PC-9 (cell line): ENCODE measurements at regions not wholly inside any gene's neighbourhood (a gene's known extent, or its start where the extent isn't known, plus 50 kb on each side); places are given as distances from the start of the nearest gene placed in this dataset.

Experiments used
- BruUV-seq: library from RNA; stranded (reverse); fragments of 400-500 nt; replicated peaks from 2 replicates; lab custom pipeline; 2021; lab: Mats Ljungman, UMichigan
- CTCF ChIA-PET: fragments of 300-600 bp; sonication (Branson Sonifier 250); formaldehyde crosslinking; loops from one replicate; lab custom pipeline; 2022; ENCODE audit warnings: antibody characterized with exemption; lab: Charles Lee
- POLR2A ChIA-PET: fragments of 300-600 bp; sonication (Branson Sonifier 250); formaldehyde crosslinking; loops from one replicate; lab custom pipeline; 2022; ENCODE audit warnings: antibody characterized with exemption; ENCODE audit not compliant: unreplicated experiment; lab: Charles Lee
- DNase-seq, 2 experiments: peaks; one replicate each; pipeline versions ENCODE4 v3.0.0 to v3.0.0-alpha.2; 2015 to 2022; ENCODE audit warnings: mixed read lengths in 1 of 2
- H2AFZ ChIP-seq: fragments of 200-600 bp; sonication (generic); 2 replicates; pipeline ENCODE4 v1.8.1; 2017; ENCODE audit warnings: antibody characterized with exemption
- H3F3A ChIP-seq: fragments of 200-600 bp; sonication (generic); 2 replicates; pipeline ENCODE4 v1.8.1; 2017; ENCODE audit warnings: antibody characterized with exemption, mild to moderate bottlenecking, low read depth; ENCODE audit not compliant: insufficient read depth
- H3K27ac ChIP-seq: fragments of 200-600 bp; sonication (generic); 2 replicates; pipeline ENCODE4 v1.6.1; 2016; ENCODE audit warnings: mixed run types
- H3K27me3 ChIP-seq: fragments of 200-600 bp; sonication (generic); 2 replicates; pipeline ENCODE4 v1.6.1; 2016; ENCODE audit warnings: low read depth, mixed run types; ENCODE audit not compliant: insufficient read depth
- H3K36me3 ChIP-seq: fragments of 200-600 bp; sonication (generic); 2 replicates; pipeline ENCODE4 v1.6.1; 2016; ENCODE audit warnings: low read depth, mixed run types
- H3K4me1 ChIP-seq: fragments of 200-600 bp; sonication (generic); replicated peaks from 2 replicates; pipeline ENCODE4 v1.6.1; 2016; ENCODE audit warnings: mixed run types; ENCODE audit not compliant: insufficient read depth
- H3K4me2 ChIP-seq: fragments of 200-600 bp; sonication (generic); 2 replicates; pipeline ENCODE4 v1.6.1; 2017; ENCODE audit warnings: mixed run types
- H3K4me3 ChIP-seq: fragments of 200-600 bp; sonication (generic); 2 replicates; pipeline ENCODE4 v1.6.1; 2016; ENCODE audit warnings: mixed run types
- H3K79me2 ChIP-seq: fragments of 200-600 bp; sonication (generic); 2 replicates; pipeline ENCODE4 v1.6.1; 2017; ENCODE audit warnings: low read depth, mixed run types
- H3K9me2 ChIP-seq: fragments of 200-600 bp; sonication (generic); 2 replicates; pipeline ENCODE4 v1.8.1; 2017; ENCODE audit warnings: mild to moderate bottlenecking; ENCODE audit not compliant: insufficient read depth
- H3K9me3 ChIP-seq: fragments of 200-600 bp; sonication (generic); 2 replicates; pipeline ENCODE4 v1.8.1; 2016; ENCODE audit warnings: low read depth; ENCODE audit not compliant: insufficient read depth
- H4K20me1 ChIP-seq: fragments of 200-600 bp; sonication (generic); 2 replicates; pipeline ENCODE4 v1.8.1; 2017; ENCODE audit not compliant: insufficient read depth
- CTCF ChIP-seq: fragments of 200-600 bp; sonication (generic); conservative IDR thresholded peaks from 2 replicates; pipeline ENCODE4 v1.6.1; 2017; ENCODE audit warnings: mixed run types, antibody characterized with exemption, mild to moderate bottlenecking, moderate library complexity
- EZH2 ChIP-seq: fragments of 200-600 bp; sonication (generic); IDR thresholded peaks from 2 replicates; pipeline ENCODE4 v1.8.0; 2017; ENCODE audit warnings: antibody characterized with exemption, low read depth
- intact Hi-C: fragments of 100-400 bp; cut with micrococcal nuclease; formaldehyde crosslinking; loops from one replicate; pipeline ENCODE4 v1.10.0; 2022; ENCODE audit not compliant: unreplicated experiment

- intact Hi-C loops = no loop called here
- Histone ChIP-seq H3K27me3 (no peaks in the 10 kb centered on the region), H2AFZ (no peak overlapping the region), H3K79me2 (no peaks in the 10 kb centered on the region), H3K9me2 (no peaks in the 10 kb centered on the region), H3K27ac (no peak overlapping the region), H4K20me1 (no peaks in the 10 kb centered on the region), H3K9me3 (no peaks in the 10 kb centered on the region), H3K36me3 (no peaks in the 10 kb centered on the region), H3K4me3 (no peak overlapping the region), H3F3A (no peaks in the 10 kb centered on the region), H3K4me2 (no peak overlapping the region), H3K4me1 (peaks cover 9% of the 10 kb centered on the region)
- CTCF ChIA-PET = no interaction called here
- POLR2A ChIA-PET = no interaction called here
- DNase-seq = no peak
- BruUV-seq = no TSS peak
- TF ChIP-seq EZH2 = no peak
Observed at GRCh38 chr6:82686719-82687118, 323.1 kb downstream of the TPBG start.

- no peak overlapping the region for H3K4me3 ChIP-seq
- H3K9me2 ChIP-seq = no peaks in the 10 kb centered on the region
- H3K9me3 ChIP-seq = no peaks in the 10 kb centered on the region
- no peak for DNase-seq
- POLR2A ChIA-PET = no interaction called here
- CTCF ChIA-PET = no interaction called here
- no TSS peak for BruUV-seq
- peak overlapping the region; percentile 19; the same call in 1 of the 2 replicates for H3K4me2 ChIP-seq
- no peaks in the 10 kb centered on the region for H4K20me1 ChIP-seq
- no peak overlapping the region for H3K27ac ChIP-seq
- H3F3A ChIP-seq = no peaks in the 10 kb centered on the region
- no peaks in the 10 kb centered on the region for H3K36me3 ChIP-seq
- no peaks in the 10 kb centered on the region for H3K27me3 ChIP-seq
- intact Hi-C loops = no loop called here
- H2AFZ ChIP-seq = no peak overlapping the region
- H3K79me2 ChIP-seq = no peaks in the 10 kb centered on the region
- H3K4me1 ChIP-seq = peaks cover 9% of the 10 kb centered on the region
- no peak for TF ChIP-seq EZH2
- no peak for TF ChIP-seq CTCF
Observed at GRCh38 chr6:82687855-82688254, 324.2 kb downstream of the TPBG start.

- H3F3A ChIP-seq = no peaks in the 10 kb centered on the region
- BruUV-seq = no TSS peak
- CTCF ChIA-PET = no interaction called here
- no peak overlapping the region for H2AFZ ChIP-seq
- no peaks in the 10 kb centered on the region for H3K9me2 ChIP-seq
- no peak for TF ChIP-seq CTCF
- TF ChIP-seq EZH2 = no peak
- H3K4me2 ChIP-seq = no peak overlapping the region
- H3K4me1 ChIP-seq = peaks cover 9% of the 10 kb centered on the region
- no peak overlapping the region for H3K27ac ChIP-seq
- no peaks in the 10 kb centered on the region for H4K20me1 ChIP-seq
- H3K9me3 ChIP-seq = no peaks in the 10 kb centered on the region
- H3K79me2 ChIP-seq = no peaks in the 10 kb centered on the region
- POLR2A ChIA-PET = no interaction called here
- H3K27me3 ChIP-seq = no peaks in the 10 kb centered on the region
- intact Hi-C loops = no loop called here
- H3K4me3 ChIP-seq = no peak overlapping the region
- no peak for DNase-seq
- no peaks in the 10 kb centered on the region for H3K36me3 ChIP-seq
Observed at GRCh38 chr6:82690283-82690682, 326.7 kb downstream of the TPBG start.

GRCh38 chr6:82691997-82692396, 328.4 kb downstream of the TPBG start:
- intact Hi-C loops = no loop called here
- H3K4me1 ChIP-seq = peaks cover 9% of the 10 kb centered on the region
- no TSS peak for BruUV-seq
- no peaks in the 10 kb centered on the region for H3K79me2 ChIP-seq
- no peak overlapping the region for H3K27ac ChIP-seq
- no peak overlapping the region for H2AFZ ChIP-seq
- CTCF ChIA-PET = no interaction called here
- no peaks in the 10 kb centered on the region for H3K36me3 ChIP-seq
- POLR2A ChIA-PET = interaction anchor here (0.6 kb wide), 1 partner anchor 328 kb away, joined by 4 read pairs; no protein-coding TSS in a partner anchor
- no peaks in the 10 kb centered on the region for H3F3A ChIP-seq
- H3K9me3 ChIP-seq = no peaks in the 10 kb centered on the region
- no peak overlapping the region for H3K4me2 ChIP-seq
- no peak overlapping the region for H3K4me3 ChIP-seq
- H3K27me3 ChIP-seq = no peaks in the 10 kb centered on the region
- no peaks in the 10 kb centered on the region for H3K9me2 ChIP-seq
- no peak for TF ChIP-seq CTCF
- TF ChIP-seq EZH2 = no peak
- H4K20me1 ChIP-seq = no peaks in the 10 kb centered on the region
- DNase-seq = no peak
